ENCODE measurements at regions not wholly inside any gene's neighbourhood (a gene's known extent, or its start where the extent isn't known, plus 50 kb on each side); places are given as distances from the start of the nearest gene placed in this dataset.
A peak's percentile ranks its signal among the peaks of the same experiment; 100 is the strongest.
"Not testable (repeated sequence)": the region's sequence is repeated elsewhere in the genome, so short reads cannot be mapped to it uniquely, and the experiment has no call there.

DNA sequence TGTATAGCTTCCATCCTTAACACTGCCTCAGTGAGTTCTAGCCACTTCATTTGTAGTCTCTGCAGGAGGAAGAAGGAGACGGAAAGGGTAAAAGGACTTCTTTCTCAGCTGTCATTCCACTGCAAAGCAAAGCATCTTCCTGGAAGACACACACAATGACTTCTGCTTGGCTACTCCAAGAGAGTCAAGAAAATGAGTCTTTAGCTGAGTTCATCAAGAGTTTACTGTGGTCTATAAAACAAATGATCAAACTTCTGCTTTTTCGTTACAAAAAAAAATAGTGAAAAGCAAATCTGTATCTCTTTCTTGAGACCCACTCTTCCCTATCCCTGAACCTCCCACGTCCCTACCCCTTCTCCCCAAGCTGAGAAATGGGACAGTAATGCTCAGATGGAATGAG, 205.0 kb upstream of the AHR start:
- DNase-seq (ENCODE audit: low spot score): no peak

DNA sequence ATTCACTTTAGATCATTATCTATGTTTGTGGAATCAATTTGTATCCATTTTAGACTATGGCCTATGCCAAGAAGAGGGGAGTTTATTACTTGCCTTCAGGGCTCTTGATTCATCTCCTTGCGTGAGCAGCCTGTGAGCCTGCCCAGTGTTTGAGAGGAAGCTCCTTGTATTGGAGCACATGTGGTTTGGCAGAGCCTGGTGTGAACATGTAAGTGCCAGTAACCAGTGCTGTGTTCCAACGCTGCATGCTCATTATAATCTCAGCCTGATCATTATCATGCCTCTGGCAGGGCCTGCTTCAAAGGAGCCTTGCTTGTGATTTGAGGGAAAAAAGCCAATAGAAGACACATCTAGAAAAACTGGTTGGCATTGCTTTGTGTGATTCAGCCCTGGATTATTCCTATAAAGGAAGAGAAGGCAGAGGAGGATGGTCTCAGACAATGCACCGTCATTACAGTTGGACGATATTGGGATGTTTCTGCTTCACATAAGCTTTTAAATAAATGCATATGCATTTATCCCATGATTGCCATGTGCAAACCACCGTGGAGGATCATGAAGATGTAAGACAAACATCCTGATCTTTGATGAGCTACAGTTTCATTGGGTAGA, 203.4 kb upstream of the AHR start:
- DNase-seq (ENCODE audit: low spot score): peak; percentile 79

DNA sequence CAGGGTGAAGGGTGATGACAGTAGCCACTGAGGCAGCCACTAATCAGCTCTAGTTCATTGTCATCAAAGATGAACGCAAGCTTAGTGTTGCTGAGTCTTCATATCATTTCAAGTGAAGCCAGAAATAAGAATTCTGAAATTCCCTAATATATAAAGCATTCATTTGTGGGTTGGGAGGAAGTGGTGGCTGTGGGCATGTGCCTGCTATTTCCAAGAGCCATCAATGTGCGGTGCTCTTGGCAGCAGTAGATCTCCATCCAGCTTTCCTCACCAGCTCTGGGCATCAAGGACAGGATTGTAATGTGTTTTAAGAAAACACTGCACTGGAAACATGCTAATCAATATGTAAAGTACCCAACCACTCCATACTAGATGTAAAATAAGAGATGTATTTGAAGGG, 202.5 kb upstream of the AHR start:
- DNase-seq (ENCODE audit: low spot score): peak; percentile 9

DNA sequence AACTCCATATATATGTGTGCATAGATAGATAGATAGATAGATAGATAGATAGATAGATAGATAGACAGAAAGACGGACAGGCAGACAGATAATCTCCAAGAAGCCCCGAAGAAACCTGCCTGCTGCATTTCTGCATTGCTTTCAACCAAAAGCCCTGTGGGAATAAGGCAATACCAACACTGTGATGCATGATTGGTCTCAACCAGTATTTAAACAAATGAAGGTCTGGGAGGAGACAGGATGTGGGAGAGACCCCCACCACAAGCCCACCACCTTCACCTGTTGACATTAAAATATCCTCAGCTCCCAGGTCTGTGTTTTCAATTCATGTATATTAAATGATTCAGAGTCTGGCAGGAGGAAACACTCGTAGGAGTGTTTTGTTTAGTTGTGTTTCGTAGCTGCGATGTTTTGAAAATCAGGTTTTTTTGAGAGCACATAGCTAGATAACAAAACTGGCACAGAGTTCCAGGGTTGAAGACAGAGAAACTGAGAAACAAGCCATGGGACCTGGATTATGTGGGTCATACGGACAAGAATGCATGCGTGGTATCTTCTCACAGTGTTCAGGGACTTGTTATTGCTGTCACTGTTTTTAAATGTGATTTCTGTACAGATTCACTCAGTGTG, 200.7 kb upstream of the AHR start:
- no peak for DNase-seq (ENCODE audit: low spot score)

DNA sequence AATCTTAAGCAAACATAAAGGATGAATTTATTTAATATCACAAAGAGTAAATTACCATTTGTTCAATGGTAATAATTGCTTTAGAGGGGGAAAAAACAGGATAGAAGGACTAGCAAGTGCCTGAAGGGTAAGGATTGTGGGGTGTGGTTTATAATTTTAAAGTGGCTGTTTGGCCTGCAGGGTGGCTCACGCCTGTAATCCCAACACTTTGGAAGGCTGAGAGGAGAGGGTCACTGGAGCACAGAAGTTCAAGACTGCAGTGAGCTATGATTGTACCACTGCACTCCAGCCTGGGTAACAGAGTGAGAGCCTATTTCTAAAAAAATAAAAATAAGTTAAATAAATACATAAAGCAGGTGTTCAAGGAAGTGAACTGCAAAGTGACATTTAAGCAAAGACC, 199.9 kb upstream of the AHR start:
- no peak for DNase-seq (ENCODE audit: low spot score)

DNA sequence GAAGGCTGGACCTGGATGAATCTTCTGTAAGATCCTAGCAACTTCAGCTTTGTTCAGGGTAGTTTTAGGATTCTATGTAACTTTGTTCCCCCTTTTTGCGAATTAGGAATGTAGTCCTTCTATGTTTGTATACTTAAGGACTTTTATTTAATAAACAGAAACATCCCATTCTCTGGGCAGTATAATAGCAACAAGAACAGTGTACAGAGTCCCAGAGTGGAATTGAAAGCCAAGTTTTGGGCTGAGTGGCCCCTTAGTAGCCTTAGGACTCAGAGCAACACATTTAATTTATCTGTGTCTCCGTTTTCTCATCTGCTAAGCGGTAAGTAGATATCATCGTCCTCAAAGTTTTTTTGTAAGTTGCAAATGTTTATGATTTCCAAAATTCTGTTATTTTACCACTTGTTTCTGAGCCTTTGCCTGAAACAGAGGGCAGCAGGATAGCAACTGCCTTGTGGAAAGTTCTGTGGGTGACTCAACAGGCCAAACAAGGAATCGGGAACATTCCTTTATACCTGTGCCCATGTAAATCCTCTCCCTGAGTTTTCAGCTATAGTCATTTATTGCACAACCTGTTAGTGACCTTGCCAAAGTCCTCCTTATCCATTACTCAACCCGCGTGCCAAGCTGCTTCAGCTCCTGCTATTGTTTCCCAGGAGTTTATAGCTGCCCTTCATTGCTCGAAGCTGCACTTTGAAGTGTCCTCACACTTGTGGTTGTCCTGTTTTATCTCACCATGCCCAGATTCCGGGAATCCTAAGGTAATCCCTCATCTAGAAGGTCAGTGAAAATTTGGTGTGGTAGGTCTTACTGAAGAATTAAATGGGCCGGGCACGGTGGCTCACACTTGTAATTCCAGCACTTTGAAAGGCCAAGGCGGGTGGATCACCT, 199.1 kb upstream of the AHR start:
- DNase-seq (ENCODE audit: low spot score): peak; percentile 8

DNA sequence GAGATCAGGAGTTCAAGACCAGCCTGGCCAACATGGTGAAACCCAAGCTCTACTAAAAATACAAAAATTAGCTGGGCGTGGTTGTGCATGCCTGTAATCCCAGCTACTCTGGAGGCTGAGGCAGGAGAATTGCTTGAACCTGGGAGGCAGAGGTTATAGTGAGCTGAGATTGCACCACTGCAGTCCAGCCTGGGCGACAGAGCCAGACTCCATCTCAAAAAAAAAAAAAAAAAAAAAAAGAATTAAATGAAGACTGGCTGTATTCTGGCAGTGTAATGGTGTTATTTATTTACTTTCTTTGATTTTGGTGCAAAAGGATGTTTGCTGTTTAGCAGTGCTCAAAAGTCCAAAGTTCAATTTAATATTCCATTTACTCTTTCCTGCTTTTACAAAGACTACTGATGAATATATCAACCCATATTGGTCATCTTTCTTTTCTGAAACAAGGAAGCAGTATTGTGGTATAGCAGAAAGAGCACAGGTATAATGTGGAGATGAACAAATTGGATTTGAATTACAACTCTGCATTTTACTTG, 198.4 kb upstream of the AHR start:
- not testable (repeated sequence) for DNase-seq (ENCODE audit: low spot score)

DNA sequence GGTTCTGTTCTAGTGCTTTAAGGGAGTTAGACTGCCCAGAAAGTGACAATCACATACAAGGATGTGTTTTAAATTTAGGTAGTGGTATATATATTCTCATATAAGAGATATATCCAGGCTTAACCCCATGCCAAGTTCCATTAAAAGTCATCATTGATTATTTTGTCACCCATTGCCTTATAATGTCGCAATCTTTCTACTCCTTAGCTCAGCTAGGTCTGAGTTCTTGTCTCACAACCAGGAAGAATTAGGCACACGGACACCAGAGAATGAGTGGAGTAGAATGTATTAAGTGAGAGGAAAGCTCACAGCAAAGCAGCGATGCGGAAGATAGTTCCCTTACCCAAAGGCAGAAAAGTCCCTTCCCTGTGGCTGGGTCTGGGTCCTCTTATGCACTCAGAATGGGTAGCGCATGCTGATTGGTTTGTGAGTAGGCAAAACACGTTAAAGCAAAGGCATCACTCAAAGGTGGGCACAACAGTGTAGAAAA, 197.2 kb upstream of the AHR start:
- no peak for DNase-seq (ENCODE audit: low spot score)

DNA sequence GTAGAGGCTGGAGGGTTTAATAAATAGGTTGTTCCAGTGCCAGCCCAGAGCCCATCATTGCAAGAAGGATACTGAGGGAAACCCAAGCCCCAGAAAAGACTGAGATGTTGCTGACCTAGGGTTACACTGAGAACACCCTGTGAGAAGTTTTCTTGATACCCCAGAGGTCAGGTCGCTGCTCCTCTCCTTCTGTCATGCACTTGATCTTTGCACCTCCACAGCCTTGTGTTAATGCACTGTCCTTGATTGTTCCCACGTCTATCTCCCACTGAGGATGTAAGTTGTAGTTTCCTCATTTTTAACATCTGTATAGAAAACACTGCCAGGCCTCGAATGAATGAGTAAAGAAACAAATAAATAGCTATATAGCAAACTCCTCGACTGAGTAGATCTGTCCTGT, 195.3 kb upstream of the AHR start:
- DNase-seq (ENCODE audit: low spot score): no peak

DNA sequence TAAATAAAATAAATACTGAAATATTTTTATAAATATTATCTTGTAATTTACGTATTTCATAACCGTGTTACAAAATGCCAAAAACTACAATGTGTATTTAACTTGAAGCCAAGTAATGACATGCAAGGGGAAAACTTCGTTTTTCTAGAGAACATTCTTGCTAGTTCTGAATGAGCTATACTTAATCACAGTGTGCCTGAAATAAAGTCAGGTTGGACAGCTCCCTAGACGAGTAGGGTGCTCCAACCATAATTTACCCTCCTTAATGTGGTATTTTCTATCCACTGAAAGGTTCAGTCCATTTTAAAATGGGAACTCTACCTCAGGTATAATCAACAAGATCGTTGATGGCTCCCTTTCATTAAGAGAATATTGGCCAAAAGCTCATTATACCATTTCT, 194.5 kb upstream of the AHR start:
- DNase-seq (ENCODE audit: low spot score): no peak

DNA sequence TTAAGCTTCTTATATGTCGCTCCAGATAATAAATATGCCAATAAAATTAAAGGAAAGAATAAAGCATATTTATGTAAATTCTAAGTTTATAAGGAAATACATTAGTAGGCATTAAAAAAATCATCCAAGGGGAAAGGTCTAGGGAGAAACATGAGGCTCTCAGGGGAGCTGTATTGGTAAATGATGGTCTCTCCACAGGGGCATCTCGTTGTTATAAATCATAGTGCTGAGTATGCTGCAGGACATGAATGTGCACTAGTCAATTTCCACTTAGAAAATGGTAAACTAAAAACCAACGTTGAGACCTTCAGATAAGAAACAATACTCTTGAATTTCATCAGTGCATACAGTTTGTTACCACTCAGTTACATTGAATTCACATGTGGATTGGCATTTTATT, 194.0 kb upstream of the AHR start:
- DNase-seq (ENCODE audit: low spot score): no peak

DNA sequence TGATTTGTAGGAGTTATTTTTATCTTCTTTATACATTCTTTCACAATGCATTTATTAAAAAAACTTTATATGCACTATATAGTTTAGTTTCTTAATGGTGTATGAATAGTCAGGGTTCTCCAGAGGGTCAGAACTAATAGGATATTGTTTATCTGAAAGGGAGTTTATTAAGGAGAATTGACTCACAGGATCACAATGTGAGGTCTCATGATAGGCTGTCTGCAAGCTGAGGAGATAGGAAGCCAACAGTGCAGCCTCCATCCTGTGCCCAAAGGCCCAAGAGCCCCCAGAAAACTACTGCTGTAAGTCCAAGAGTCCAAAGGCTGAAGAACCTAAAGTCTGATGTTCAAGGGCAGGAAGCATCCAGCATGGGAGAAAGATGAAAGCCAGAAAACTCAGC, 192.8 kb upstream of the AHR start:
- DNase-seq (ENCODE audit: low spot score): no peak

DNA sequence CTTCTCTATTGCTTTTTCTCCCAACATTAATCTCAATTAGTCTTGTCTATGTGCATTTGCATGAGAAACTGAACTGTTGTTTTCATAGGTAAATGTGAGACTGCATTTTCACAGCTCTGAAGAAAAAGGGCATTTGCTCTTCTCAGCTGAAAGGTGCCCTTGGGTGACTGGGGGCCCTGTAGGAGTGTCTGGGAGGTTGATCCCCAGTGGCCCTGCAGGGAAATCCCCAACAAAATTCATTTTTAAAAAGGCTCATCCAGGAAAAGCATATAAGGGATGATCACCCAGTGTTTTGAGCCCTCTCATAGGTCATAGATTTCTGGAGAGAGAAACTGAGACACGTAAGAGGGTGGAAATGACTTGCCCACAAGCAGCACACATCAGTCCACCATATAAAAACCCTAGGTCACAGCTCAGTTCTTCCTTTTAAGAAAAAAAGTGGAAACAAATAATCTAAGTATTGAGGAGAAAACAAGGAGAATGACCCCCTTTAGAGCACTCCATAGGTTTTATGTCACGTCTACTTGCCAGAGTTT, 190.3 kb upstream of the AHR start:
- DNase-seq (ENCODE audit: low spot score): no peak

DNA sequence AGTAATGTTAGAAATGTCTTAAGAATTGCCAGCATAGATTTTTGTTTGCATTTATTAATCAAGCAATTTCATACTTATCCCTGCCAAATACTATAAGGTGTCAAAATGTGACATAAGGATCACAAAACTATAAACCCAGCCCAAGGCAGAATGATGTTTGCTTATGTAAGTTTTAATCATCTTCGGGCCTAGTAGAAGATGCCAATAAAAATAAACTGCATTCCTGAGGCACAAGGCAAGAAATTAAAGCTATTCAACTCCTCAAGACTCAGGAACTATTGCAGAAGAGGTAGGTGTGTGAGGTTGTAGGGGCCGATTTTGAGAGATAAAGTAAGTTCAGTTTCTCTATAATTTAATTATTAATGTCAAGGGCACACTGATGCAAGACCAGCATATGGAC, 189.4 kb upstream of the AHR start:
- peak; percentile 46 for DNase-seq (ENCODE audit: low spot score)

DNA sequence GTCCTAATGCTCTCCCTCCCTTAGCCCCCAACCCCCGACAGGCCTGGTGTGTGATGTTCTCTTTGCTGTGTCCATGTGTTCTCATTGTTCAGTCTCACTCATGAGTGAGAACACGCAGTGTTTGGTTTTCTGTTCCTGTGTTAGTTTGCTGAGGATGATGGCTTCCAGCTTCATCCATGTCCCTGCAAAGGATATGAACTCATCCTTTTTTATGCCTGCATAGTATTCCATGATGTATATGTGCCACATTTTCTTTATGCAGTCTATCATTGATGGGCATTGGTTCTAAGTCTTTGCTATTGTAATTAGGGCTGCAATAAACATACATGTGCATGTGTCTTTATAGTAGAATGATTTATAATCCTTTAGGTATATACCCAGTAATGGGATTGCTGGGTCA, 184.7 kb upstream of the AHR start:
- DNase-seq (ENCODE audit: low spot score): not testable (repeated sequence)

DNA sequence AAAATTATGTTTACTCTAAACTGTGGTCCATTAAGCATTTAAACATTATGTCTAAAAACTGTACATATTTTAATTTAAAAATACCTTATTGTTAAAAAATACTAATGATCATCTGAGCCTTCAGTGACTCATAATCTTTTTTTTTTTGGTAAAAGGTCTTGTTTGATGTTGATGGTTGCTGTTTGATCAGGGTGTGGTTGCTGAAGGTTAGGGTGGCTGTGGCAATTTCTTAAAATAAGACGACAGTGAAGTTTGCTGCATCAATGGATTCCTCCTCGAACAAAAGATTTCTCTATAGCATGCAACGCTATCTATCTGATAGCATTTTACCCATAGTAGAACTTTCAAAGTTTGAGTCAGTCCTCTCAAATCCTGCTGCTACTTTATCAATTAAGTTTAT, 180.0 kb upstream of the AHR start:
- DNase-seq (ENCODE audit: low spot score): no peak

DNA sequence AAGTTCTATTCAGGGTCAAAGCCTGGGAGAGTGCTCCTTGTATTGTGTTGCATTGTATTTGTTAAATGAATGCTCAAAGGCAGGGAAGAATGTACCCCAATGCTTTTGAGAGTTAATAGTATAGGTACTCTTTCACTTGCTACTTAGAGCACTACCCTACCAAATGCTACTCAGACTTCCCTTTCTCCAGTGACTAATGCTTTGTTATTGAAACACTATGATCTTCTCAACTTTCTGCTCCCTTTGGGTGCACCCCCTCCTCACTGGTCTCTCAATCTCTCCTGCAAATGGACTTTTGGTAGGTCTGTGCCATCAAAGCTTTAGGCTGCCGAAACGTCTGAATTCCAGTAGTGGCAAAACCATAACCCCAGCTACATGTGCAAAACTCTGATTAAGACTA, 177.7 kb upstream of the AHR start:
- no peak for DNase-seq (ENCODE audit: low spot score)

DNA sequence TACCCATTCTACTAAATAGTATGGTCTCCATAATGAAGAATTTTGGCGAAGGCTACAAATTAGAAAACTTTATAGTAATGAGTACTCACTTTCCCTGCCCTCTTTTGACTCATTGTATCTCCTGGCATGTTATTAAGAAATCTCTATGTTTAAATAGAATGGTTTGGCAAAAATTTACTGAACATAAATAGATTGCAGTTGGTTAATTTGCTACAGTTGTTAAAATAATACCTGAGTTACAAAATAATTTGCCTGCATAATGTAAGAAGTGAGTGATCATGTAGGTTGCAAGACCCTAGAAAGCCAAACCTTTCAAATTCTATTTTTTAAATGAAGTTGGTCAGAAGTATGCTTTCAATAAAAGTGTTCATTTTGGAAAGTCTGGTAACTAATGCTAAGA, 176.8 kb upstream of the AHR start:
- DNase-seq (ENCODE audit: low spot score): no peak

DNA sequence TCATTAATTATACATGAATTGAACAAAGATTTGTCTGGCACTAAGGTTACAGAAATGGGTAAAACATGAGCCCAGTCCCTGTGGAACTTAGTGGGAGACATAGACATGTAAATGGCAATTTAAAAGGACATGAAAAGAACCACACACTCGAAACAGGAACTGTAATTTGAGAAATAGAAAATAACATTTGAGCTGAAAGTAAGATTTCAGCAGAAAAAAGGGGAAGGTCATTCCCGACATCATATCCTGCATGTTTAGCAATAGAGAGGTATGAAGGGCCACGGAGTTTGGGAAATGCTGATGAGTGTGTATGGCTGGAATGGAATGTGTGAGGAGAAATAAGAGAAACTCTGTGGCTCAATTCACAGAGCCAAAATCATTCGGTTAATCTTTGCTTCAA, 175.4 kb upstream of the AHR start:
- DNase-seq (ENCODE audit: low spot score): peak; percentile 80

DNA sequence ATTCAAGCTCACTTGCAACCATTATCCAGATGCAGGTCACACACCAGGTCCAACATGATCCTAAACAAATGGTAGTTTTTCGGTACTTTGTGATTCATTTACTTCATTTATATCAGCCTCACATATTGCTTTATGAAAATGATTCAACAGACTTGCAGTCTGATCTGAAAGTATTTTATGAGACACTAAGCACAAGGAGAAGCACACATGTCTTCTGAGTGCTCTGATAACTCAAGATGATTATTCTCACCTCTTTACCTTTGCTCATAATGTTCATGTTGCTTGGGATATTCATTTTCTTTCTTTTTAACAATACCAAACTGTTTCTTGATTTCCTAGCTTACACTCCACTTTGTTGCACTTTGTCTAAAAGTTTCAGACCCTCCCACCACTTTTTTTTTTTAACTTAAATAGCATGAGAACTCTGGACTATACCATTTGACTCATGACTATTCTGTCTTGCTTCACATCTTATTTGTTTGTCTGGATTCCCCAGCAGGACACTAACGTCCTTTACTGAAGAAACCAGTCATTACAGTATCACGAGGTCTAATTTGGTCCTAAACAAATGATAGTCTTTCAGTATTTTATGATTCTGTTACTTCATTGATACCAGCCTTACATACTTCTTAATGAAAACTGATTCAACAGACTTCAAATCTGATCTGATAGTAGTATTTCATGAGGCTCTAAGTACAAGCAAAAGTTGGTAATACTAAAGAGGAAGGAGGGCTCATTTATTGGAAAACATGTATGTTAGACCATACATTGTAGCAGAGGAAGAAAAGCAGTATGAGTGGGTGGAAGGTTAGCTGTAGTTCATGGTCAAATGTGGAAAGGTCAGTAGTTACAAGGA, 171.8 kb upstream of the AHR start:
- no peak for DNase-seq (ENCODE audit: low spot score)

DNA sequence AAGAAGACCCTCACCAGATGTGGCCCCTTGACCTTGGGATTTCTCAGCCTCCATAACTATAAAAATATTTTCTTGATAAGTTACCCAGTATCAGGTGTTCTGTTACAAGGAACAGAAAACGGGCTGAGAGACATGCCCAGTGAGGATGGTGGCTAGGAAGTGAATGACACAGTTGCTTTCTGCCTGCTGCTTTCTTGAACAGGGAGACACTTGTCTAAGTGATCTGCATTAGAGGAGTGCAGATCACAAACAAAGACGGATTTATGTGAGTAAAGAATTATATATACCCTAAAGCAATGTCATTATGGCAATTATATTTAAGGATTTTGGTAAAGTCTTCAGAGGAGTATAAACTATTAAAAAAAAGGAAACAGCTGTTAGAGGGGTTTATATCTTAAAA, 169.2 kb upstream of the AHR start:
- DNase-seq (ENCODE audit: low spot score): no peak

Measured in AG20443 (cell line).